Aorta (tissue), 5 donors: ENCODE measurements at regions not wholly inside any gene's neighbourhood (a gene's known extent, or its start where the extent isn't known, plus 50 kb on each side); places are given as distances from the start of the nearest gene placed in this dataset.

Experiments
- ATAC-seq: fragments of 200-7000 bp; cut with Tn5 transposase; one replicate; pipeline ENCODE4 v1.9.1; 2022; ENCODE audit warnings: moderate library complexity; ENCODE audit not compliant: low FRiP score
- DNase-seq, 2 donors: peaks; one replicate each; pipeline ENCODE4 v3.0.0-alpha.2; 2020
- H3K27ac ChIP-seq, 2 donors: one replicate each; pipeline ENCODE4 v1.5.1; 2013; ENCODE audit warnings: low read length in 2 of 2, mild to moderate bottlenecking in 2 of 2, moderate library complexity in 2 of 2, control low read depth in 1 of 2, inconsistent platforms in 1 of 2, low read depth in 1 of 2
- H3K27me3 ChIP-seq, 2 donors: one replicate each; pipeline ENCODE4 v1.6.1; 2013; ENCODE audit warnings: control low read depth in 1 of 2, low read length in 1 of 2, mild to moderate bottlenecking in 1 of 2, moderate library complexity in 1 of 2; ENCODE audit not compliant: insufficient read depth in 2 of 2, control insufficient read depth in 1 of 2
- H3K36me3 ChIP-seq, 2 donors: one replicate each; pipeline ENCODE4 v1.6.1; 2013; ENCODE audit warnings: control low read depth in 1 of 2, low read length in 1 of 2, mild to moderate bottlenecking in 1 of 2; ENCODE audit not compliant: insufficient read depth in 2 of 2, control insufficient read depth in 1 of 2
- H3K4me1 ChIP-seq, 2 donors: one replicate each; pipeline ENCODE4 v1.6.1; 2013; ENCODE audit warnings: low read length in 2 of 2, control low read depth in 1 of 2, mild to moderate bottlenecking in 1 of 2, moderate library complexity in 1 of 2; ENCODE audit not compliant: insufficient read depth in 2 of 2, control insufficient read depth in 1 of 2
- H3K4me3 ChIP-seq, 2 donors: one replicate each; pipeline ENCODE4 v1.5.1; 2013; ENCODE audit warnings: low read length in 2 of 2, control low read depth in 1 of 2, mild to moderate bottlenecking in 1 of 2
- H3K9me3 ChIP-seq: one replicate; pipeline ENCODE4 v1.6.1; 2013; ENCODE audit warnings: mild to moderate bottlenecking, low read length; ENCODE audit not compliant: control insufficient read depth
- WGBS, 2 donors: extraction: QIAGEN DNeasy Blood & Tissue Kit; methylation state at CpG; one replicate each; pipeline ENCODE4 v1.1.7; 2013; 5-methylcytosine and 5-hydroxymethylcytosine counted together
- intact Hi-C, 2 donors: fragments of 100-400 bp; cut with DNase I; formaldehyde crosslinking; loops; one replicate each; pipeline versions ENCODE4 v1.14.2 to v1.15.0; 2022
- donor health status: healthy with polysubstance abuse.
- donor health status: Bipolar disorder and iron deficiency.
- donor health status: DM: no; HTN: no; CAD: no.
- donor health status: DM: no; HTN: no; CAD: no.
- donor health status: DM: yes; HTN: yes; CAD: no.

DNA sequence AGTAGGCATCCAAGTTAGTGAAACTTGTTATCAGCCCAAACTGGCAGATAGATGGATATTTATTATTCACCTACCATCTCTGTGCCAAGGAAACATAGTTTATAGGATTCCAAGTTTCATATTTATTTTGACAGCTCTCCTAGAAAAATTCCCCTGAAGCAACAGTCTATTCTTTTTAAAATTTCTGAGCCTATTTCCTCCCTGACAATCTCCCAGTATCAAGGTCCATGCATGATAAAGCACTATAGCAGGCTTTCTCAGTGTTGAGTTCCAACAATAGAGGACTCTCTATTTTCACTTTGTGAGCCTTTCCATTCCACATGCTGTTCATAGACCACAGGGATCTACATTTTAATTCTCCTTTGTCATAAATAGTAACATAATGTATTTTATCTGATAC is 312.6 kb downstream of the SLITRK6 start:
- intact Hi-C loops: no loop called here
- ATAC-seq (no peak), DNase-seq (no peak)
- Histone ChIP-seq H3K27ac (no peak overlapping the region), H3K9me3 (no peaks in the 10 kb centered on the region), H3K4me1 (no peaks in the 10 kb centered on the region), H3K27me3 (no peaks in the 10 kb centered on the region), H3K36me3 (no peaks in the 10 kb centered on the region), H3K4me3 (no peak overlapping the region)

DNA sequence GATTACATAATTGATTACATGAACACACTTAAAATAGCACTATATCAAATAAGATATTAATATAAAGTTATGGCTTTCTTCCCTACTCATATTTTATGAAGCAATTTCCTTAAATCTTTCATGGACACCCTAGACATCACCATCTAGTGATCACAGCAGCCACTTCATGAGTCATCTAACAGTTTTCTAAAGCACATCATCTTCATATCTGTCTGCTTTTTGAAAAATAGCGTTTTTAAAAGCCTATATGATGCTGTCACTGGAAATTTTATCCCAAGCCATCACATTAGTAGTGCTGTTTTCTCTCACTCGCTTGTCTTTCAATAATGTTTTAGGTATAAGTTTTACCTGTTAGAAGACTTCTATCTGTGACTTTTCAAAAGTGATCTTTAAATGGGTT is 326.1 kb downstream of the SLITRK6 start:
- H3K4me3 ChIP-seq: no peak overlapping the region
- H3K27me3 ChIP-seq: no peaks in the 10 kb centered on the region
- ATAC-seq (no peak), DNase-seq (no peak)
- no peaks in the 10 kb centered on the region for H3K36me3 ChIP-seq
- 83 to 84% methylated on average over 2 of the region's 2 CpGs for WGBS, 2 donors
- H3K27ac ChIP-seq: no peak overlapping the region
- intact Hi-C loops: no loop called here
- no peaks in the 10 kb centered on the region for H3K4me1 ChIP-seq
- H3K9me3 ChIP-seq: no peaks in the 10 kb centered on the region

DNA sequence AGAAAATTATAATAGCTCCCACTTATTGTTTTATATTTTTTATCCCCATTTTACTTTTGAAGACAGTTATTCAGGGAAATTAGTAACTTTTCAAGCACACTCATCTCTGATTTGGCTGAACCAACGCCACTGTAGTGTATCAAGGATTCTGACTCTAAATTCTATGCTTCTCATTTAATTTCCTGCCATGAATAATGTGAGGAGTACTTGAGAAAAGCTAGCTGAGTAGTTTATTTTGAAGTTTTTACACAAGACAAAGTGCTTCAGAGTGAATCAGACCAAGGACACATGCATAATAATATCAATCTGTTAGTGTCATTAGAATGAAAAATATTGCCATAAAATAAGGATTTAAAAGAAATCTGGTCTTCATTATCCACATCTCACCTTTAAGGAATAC is 329.9 kb downstream of the SLITRK6 start:
- ATAC-seq (no peak), DNase-seq (no peak)
- no peaks in the 10 kb centered on the region for H3K27me3 ChIP-seq
- no peak overlapping the region for H3K27ac ChIP-seq
- H3K36me3 ChIP-seq: no peaks in the 10 kb centered on the region
- no peaks in the 10 kb centered on the region for H3K9me3 ChIP-seq
- H3K4me1 ChIP-seq: no peaks in the 10 kb centered on the region
- WGBS, 2 donors: 64 to 67% methylated on average over 1 of the region's 1 CpG
- no peak overlapping the region for H3K4me3 ChIP-seq
- intact Hi-C loops: no loop called here

DNA sequence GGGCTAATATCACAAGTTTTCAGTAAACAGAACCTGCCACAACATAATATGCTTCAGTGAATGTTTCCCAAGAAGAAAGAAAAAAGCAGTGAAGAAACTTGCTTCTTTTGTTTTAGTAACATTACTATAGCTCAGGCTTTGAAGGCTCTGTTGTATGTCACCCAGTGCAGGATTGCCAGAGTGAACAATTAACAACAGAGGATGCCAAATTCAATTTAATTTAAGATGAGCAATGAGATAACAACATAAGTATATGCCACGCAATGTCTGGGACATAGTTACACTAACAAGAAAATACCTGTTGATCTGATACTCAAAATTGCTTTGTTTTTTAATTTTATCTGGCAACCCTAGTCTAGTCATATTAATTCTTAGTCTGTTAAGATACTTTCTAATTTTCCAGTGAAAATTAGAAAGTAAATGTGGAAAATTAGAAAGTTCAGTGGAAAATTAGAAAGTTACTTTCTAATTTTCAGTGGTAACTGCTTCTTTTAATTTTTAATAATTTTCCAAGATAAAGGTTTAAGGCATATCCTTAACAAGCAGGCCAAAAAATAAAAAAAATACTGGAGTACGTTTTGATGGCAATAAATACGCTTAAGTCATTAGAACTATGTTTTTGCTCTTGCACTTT is 336.3 kb downstream of the SLITRK6 start:
- ATAC-seq (no peak), DNase-seq (no peak)
- Histone ChIP-seq H3K4me1 (no peaks in the 10 kb centered on the region), H3K27ac (no peak overlapping the region), H3K9me3 (no peaks in the 10 kb centered on the region), H3K36me3 (no peaks in the 10 kb centered on the region), H3K27me3 (no peaks in the 10 kb centered on the region), H3K4me3 (no peak overlapping the region)
- intact Hi-C loops: no loop called here
- WGBS, 2 donors: 68 to 82% methylated on average over 3 of the region's 3 CpGs

DNA sequence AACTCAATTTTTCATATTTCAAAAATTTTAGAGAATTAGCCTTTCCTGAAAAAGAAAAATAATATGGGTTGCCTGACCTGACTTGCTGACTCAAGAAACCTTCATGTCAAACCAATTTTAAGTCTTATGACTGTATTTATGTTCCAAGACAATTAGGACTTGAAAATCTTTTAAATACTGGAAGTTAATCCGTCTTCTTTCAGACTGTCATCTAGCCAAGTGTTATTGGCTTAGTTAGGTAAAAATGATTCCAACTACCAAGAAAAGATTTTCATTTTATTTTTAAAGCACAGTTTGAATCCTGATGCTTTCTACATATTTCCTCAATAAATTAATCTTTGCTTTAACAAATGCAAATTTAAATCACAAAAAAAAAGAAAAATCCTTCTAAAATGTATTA is 337.6 kb downstream of the SLITRK6 start:
- ATAC-seq (no peak), DNase-seq (no peak)
- Histone ChIP-seq H3K4me1 (no peaks in the 10 kb centered on the region), H3K27me3 (no peaks in the 10 kb centered on the region), H3K9me3 (peaks cover 2% of the 10 kb centered on the region), H3K4me3 (no peak overlapping the region), H3K27ac (no peak overlapping the region), H3K36me3 (no peaks in the 10 kb centered on the region)
- 7 to 9% methylated on average over 1 of the region's 1 CpG for WGBS, 2 donors
- intact Hi-C loops: no loop called here

DNA sequence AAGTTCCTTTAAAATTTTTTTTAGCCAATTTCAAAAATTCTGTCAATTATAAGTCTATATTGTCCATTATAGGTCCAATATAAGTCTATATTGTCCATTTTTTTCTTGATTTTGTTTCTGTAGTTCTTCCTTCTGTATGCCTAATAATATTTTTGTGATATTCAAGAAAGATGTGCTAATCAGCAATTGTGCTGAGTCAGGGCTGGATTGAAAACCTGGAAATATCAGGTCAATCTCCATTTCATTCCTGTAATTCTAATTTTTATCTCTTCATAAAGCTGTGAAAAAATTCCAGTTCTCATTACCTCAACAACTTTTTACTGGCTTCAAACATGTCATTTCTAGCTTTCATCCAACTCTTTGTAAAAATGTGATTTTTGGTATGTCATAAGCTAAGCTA is 353.7 kb downstream of the SLITRK6 start:
- H3K4me3 ChIP-seq: no peak overlapping the region
- intact Hi-C loops: no loop called here
- no peaks in the 10 kb centered on the region for H3K36me3 ChIP-seq
- ATAC-seq (no peak), DNase-seq (no peak)
- no peaks in the 10 kb centered on the region for H3K4me1 ChIP-seq
- H3K9me3 ChIP-seq: no peaks in the 10 kb centered on the region
- H3K27ac ChIP-seq: no peak overlapping the region
- H3K27me3 ChIP-seq: no peaks in the 10 kb centered on the region

DNA sequence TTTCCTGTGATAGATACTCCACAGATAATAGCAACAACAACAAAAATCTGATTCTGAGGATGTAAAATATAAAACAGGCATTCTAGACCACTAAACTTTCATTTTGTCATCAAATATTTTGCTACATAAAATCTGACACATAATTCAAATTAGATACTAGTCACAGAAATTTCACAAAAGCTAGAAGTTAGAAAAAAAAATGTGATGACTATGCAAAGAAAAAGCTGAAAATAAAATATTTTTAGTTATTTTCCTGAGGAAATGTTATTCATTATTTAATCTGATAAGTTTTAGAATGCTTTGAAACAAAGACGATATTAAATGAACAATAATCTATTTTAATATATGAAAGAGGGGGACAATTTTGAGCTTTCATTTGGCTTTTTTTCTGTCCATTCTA is 357.2 kb downstream of the SLITRK6 start:
- Histone ChIP-seq H3K4me3 (no peak overlapping the region), H3K4me1 (no peaks in the 10 kb centered on the region), H3K9me3 (no peaks in the 10 kb centered on the region), H3K27ac (no peak overlapping the region), H3K27me3 (no peaks in the 10 kb centered on the region), H3K36me3 (no peaks in the 10 kb centered on the region)
- DNase-seq (no peak), ATAC-seq (no peak)
- intact Hi-C loops: no loop called here
- WGBS, 2 donors: 59 to 64% methylated on average over 1 of the region's 1 CpG

DNA sequence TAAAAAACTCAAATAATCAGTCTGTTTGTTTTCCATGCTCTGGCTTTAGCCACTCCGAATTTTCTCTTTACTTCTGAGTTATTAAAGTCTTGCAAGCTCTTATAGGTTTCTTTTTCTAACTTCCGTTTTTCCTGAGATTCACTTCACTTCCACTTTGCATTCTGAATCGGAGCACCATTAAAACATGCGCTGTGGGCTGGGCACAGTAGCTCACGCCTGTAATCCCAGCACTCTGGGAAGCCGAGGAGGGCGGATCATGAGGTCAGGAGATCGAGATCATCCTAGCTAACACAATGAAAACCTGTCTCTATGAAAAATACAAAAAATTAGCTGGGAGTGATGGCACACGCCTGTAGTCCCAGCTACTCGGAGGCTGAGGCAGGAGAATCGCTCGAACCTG is 357.9 kb downstream of the SLITRK6 start:
- no peak overlapping the region for H3K4me3 ChIP-seq
- ATAC-seq (no peak), DNase-seq (no peak)
- 93 to 97% methylated on average over 12 of the region's 12 CpGs for WGBS, 2 donors
- H3K9me3 ChIP-seq: no peaks in the 10 kb centered on the region
- no peaks in the 10 kb centered on the region for H3K36me3 ChIP-seq
- no peaks in the 10 kb centered on the region for H3K4me1 ChIP-seq
- H3K27ac ChIP-seq: no peak overlapping the region
- intact Hi-C loops: no loop called here
- H3K27me3 ChIP-seq: no peaks in the 10 kb centered on the region

DNA sequence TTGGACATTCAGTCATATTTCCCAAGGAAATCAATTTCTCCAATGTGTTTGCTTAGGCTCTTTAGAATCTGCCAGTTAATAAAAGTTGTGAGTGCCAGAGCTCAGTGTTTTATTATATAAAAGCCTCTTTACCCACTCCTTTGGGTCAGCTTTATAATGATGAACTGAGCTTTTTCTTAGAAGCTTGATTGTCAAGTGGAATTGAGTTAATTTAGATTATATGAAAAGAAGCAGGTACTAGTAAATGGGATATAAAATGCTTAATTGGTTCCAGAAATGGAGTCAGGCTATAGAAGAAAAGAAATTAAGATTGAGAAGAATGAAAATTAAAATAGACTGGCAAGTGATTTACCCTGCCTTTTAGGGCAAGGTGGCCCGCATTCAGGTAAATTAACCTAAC is 363.2 kb downstream of the SLITRK6 start:
- Histone ChIP-seq H3K9me3 (no peaks in the 10 kb centered on the region), H3K36me3 (no peaks in the 10 kb centered on the region), H3K4me1 (no peaks in the 10 kb centered on the region), H3K27me3 (no peaks in the 10 kb centered on the region), H3K4me3 (no peak overlapping the region), H3K27ac (no peak overlapping the region)
- intact Hi-C loops: no loop called here
- DNase-seq: no peak
- WGBS, 2 donors: 96 to 97% methylated on average over 1 of the region's 1 CpG
- no peak for ATAC-seq
